IPS-20b (cell line): ENCODE measurements at regions not wholly inside any gene's neighbourhood (a gene's known extent, or its start where the extent isn't known, plus 50 kb on each side); places are given as distances from the start of the nearest gene placed in this dataset.

Experiments
- H3K27ac ChIP-seq: one replicate; pipeline ENCODE4 v1.5.1; 2013; ENCODE audit warnings: low read length
- H3K27me3 ChIP-seq: 2 replicates; pipeline ENCODE4 v1.6.1; 2013; ENCODE audit warnings: mild to moderate bottlenecking, low read length, inconsistent platforms; ENCODE audit not compliant: insufficient read depth
- H3K36me3 ChIP-seq: 2 replicates; pipeline ENCODE4 v1.6.1; 2013; ENCODE audit warnings: low read depth, mild to moderate bottlenecking, inconsistent platforms, low read length, moderate library complexity; ENCODE audit not compliant: insufficient read depth
- H3K4me1 ChIP-seq: 2 replicates; pipeline ENCODE4 v1.6.1; 2013; ENCODE audit warnings: mild to moderate bottlenecking, control low read depth, inconsistent platforms, low read length, moderate library complexity; ENCODE audit not compliant: insufficient read depth
- H3K4me3 ChIP-seq: 2 replicates; pipeline ENCODE4 v1.5.1; 2013; ENCODE audit warnings: mild to moderate bottlenecking, low read length, inconsistent platforms
- H3K9ac ChIP-seq: 2 replicates; pipeline ENCODE4 v1.6.1; 2013; ENCODE audit warnings: low read depth, mild to moderate bottlenecking, inconsistent platforms, low read length, moderate library complexity
- H3K9me3 ChIP-seq: 2 replicates; pipeline ENCODE4 v1.6.1; 2013; ENCODE audit warnings: mild to moderate bottlenecking, low read depth, low read length, inconsistent platforms; ENCODE audit not compliant: insufficient read depth

- Histone ChIP-seq H3K27ac (no peak overlapping the region), H3K9ac (no peak overlapping the region), H3K4me1 (no peaks in the 10 kb centered on the region), H3K9me3 (no peaks in the 10 kb centered on the region), H3K27me3 (no peaks in the 10 kb centered on the region), H3K36me3 (no peaks in the 10 kb centered on the region), H3K4me3 (no peak overlapping the region)
Measured at GRCh38 chr9:108709997-108710396, 145.8 kb downstream of the ACTL7B start.

- H3K9me3 ChIP-seq, result no peaks in the 10 kb centered on the region
- no peaks in the 10 kb centered on the region for H3K36me3 ChIP-seq
- H3K9ac ChIP-seq, result no peak overlapping the region
- H3K27me3 ChIP-seq, result no peaks in the 10 kb centered on the region
- no peak overlapping the region for H3K4me3 ChIP-seq
- H3K4me1 ChIP-seq, result no peaks in the 10 kb centered on the region
- no peak overlapping the region for H3K27ac ChIP-seq
Measured at GRCh38 chr9:108709126-108709525, 146.7 kb downstream of the ACTL7B start.

- no peaks in the 10 kb centered on the region for H3K36me3 ChIP-seq
- H3K9me3 ChIP-seq, result no peaks in the 10 kb centered on the region
- H3K9ac ChIP-seq, result no peak overlapping the region
- H3K4me3 ChIP-seq, result no peak overlapping the region
- H3K27ac ChIP-seq, result no peak overlapping the region
- H3K4me1 ChIP-seq, result no peaks in the 10 kb centered on the region
- no peaks in the 10 kb centered on the region for H3K27me3 ChIP-seq
Measured at GRCh38 chr9:108708448-108708847, 147.3 kb downstream of the ACTL7B start.

GRCh38 chr9:108707120-108707519 lies 148.7 kb downstream of the ACTL7B start:
- Histone ChIP-seq H3K9me3 (no peaks in the 10 kb centered on the region), H3K36me3 (no peaks in the 10 kb centered on the region), H3K27me3 (no peaks in the 10 kb centered on the region), H3K4me1 (no peaks in the 10 kb centered on the region), H3K9ac (no peak overlapping the region), H3K27ac (no peak overlapping the region), H3K4me3 (no peak overlapping the region)

DNA sequence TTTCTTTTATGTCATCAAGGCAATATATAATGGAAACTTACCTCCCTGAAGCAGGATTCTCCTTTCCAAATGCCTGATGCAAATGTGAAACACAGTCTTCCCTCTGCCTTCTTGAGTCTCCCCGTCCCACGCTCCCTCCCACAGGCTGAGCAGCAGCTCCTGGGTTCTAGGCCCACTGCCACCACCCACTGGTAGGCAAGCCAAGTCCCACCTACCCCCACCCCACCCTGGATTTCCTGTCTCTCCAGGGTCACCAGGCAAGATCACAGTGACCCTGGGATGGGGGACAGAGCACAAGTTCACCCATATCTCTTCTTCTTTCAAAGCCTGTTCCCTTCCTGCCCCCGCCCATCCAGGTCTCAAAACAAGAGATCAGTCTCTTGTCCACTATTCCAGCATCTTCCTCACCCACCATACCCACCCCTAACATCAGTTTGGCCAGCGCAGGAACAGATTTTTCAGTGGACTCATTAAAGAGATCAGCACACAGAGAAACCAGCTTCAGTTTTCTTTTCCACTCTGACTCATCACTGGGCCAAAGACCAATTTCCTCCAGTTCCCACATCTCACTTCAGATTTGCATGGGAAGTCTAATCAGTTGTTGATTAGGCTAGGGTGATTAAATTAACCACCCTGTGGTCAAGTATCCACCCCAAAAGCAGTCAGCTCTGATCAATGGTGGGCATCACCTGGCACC lies 151.5 kb downstream of the ACTL7B start:
- no peak overlapping the region for H3K27ac ChIP-seq
- H3K36me3 ChIP-seq, result no peaks in the 10 kb centered on the region
- no peaks in the 10 kb centered on the region for H3K9me3 ChIP-seq
- no peak overlapping the region for H3K9ac ChIP-seq
- no peaks in the 10 kb centered on the region for H3K27me3 ChIP-seq
- H3K4me3 ChIP-seq, result no peak overlapping the region
- no peaks in the 10 kb centered on the region for H3K4me1 ChIP-seq

GRCh38 chr9:108703429-108703828 lies 152.4 kb downstream of the ACTL7B start:
- no peak overlapping the region for H3K4me3 ChIP-seq
- no peaks in the 10 kb centered on the region for H3K9me3 ChIP-seq
- no peaks in the 10 kb centered on the region for H3K4me1 ChIP-seq
- H3K27me3 ChIP-seq, result no peaks in the 10 kb centered on the region
- H3K9ac ChIP-seq, result no peak overlapping the region
- no peaks in the 10 kb centered on the region for H3K36me3 ChIP-seq
- H3K27ac ChIP-seq, result no peak overlapping the region

GRCh38 chr9:108702681-108703080 lies 153.1 kb downstream of the ACTL7B start:
- H3K36me3 ChIP-seq, result no peaks in the 10 kb centered on the region
- no peaks in the 10 kb centered on the region for H3K4me1 ChIP-seq
- H3K9me3 ChIP-seq, result no peaks in the 10 kb centered on the region
- no peaks in the 10 kb centered on the region for H3K27me3 ChIP-seq
- H3K27ac ChIP-seq, result no peak overlapping the region
- H3K9ac ChIP-seq, result no peak overlapping the region
- no peak overlapping the region for H3K4me3 ChIP-seq

- Histone ChIP-seq H3K27me3 (no peaks in the 10 kb centered on the region), H3K4me3 (no peak overlapping the region), H3K9ac (no peak overlapping the region), H3K27ac (no peak overlapping the region), H3K36me3 (no peaks in the 10 kb centered on the region), H3K4me1 (no peaks in the 10 kb centered on the region), H3K9me3 (no peaks in the 10 kb centered on the region)
Measured at GRCh38 chr9:108698801-108699200, 157.0 kb downstream of the ACTL7B start.

- H3K36me3 ChIP-seq, result no peaks in the 10 kb centered on the region
- no peaks in the 10 kb centered on the region for H3K27me3 ChIP-seq
- H3K4me1 ChIP-seq, result no peaks in the 10 kb centered on the region
- H3K27ac ChIP-seq, result no peak overlapping the region
- no peak overlapping the region for H3K4me3 ChIP-seq
- no peaks in the 10 kb centered on the region for H3K9me3 ChIP-seq
- no peak overlapping the region for H3K9ac ChIP-seq
Measured at GRCh38 chr9:108698231-108698630, 157.6 kb downstream of the ACTL7B start.

GRCh38 chr9:108696156-108696555 lies 159.6 kb downstream of the ACTL7B start:
- Histone ChIP-seq H3K27ac (no peak overlapping the region), H3K4me1 (no peaks in the 10 kb centered on the region), H3K9ac (no peak overlapping the region), H3K36me3 (no peaks in the 10 kb centered on the region), H3K27me3 (no peaks in the 10 kb centered on the region), H3K9me3 (no peaks in the 10 kb centered on the region), H3K4me3 (no peak overlapping the region)

DNA sequence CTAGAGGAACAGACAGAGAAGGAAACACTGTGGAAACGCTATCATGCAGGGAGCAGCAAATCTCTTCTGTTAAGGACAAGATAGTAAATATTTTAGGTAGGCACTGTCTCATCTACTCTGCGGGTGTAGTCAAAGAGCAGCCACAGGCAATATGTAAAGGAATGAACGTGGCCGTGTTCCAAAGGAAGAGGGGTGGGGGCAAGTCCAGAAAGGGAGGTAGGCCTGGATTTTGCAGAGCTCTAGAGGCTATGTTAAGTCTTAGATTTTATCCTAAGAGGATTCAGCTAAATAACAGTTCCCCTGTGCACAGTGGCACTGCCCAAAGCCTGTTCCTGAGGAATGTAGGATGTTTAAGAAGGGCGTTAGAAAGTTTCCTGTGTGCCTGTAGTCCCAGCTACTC lies 161.6 kb downstream of the ACTL7B start:
- Histone ChIP-seq H3K36me3 (no peaks in the 10 kb centered on the region), H3K27me3 (no peaks in the 10 kb centered on the region), H3K9me3 (peaks cover 3% of the 10 kb centered on the region; the same call in 1 of the 2 replicates), H3K4me3 (no peak overlapping the region), H3K4me1 (no peaks in the 10 kb centered on the region), H3K27ac (no peak overlapping the region), H3K9ac (no peak overlapping the region)

GRCh38 chr9:108691614-108692013 lies 164.2 kb downstream of the ACTL7B start:
- no peak overlapping the region for H3K4me3 ChIP-seq
- no peaks in the 10 kb centered on the region for H3K36me3 ChIP-seq
- H3K27ac ChIP-seq, result no peak overlapping the region
- peaks cover 11% of the 10 kb centered on the region; the same call in 1 of the 2 replicates for H3K9me3 ChIP-seq
- H3K27me3 ChIP-seq, result no peaks in the 10 kb centered on the region
- H3K9ac ChIP-seq, result no peak overlapping the region
- no peaks in the 10 kb centered on the region for H3K4me1 ChIP-seq
